Endodermal cell (in vitro differentiated cells): ENCODE measurements at regions not wholly inside any gene's neighbourhood (a gene's known extent, or its start where the extent isn't known, plus 50 kb on each side); places are given as distances from the start of the nearest gene placed in this dataset.

ENCODE experiments used
- DNase-seq: peaks from one replicate; pipeline ENCODE4 v3.0.0-alpha.2; 2017
- H3K27ac ChIP-seq: 2 replicates; pipeline ENCODE4 v1.5.1; 2013; ENCODE audit warnings: mild to moderate bottlenecking, low read depth, low read length, moderate library complexity
- H3K27me3 ChIP-seq: 2 replicates; pipeline ENCODE4 v1.6.1; 2013; ENCODE audit warnings: mild to moderate bottlenecking, low read length, moderate library complexity; ENCODE audit not compliant: insufficient read depth, control insufficient read depth, poor library complexity, severe bottlenecking
- H3K36me3 ChIP-seq: 2 replicates; pipeline ENCODE4 v1.7.0; 2013; ENCODE audit warnings: mild to moderate bottlenecking, low read length, moderate library complexity; ENCODE audit not compliant: control insufficient read depth, insufficient read depth
- H3K4me1 ChIP-seq: one replicate; pipeline ENCODE4 v1.7.0; 2013; ENCODE audit warnings: low read length; ENCODE audit not compliant: control insufficient read depth, insufficient read depth
- H3K4me3 ChIP-seq: 2 replicates; pipeline ENCODE4 v1.5.1; 2013; ENCODE audit warnings: mild to moderate bottlenecking, low read length, moderate library complexity
- H3K9ac ChIP-seq: 2 replicates; pipeline ENCODE4 v1.6.1; 2013; ENCODE audit warnings: mild to moderate bottlenecking, low read length, moderate library complexity; ENCODE audit not compliant: poor library complexity, severe bottlenecking; ENCODE audit errors: extremely low read depth
- H3K9me3 ChIP-seq: 2 replicates; pipeline ENCODE4 v1.6.1; 2013; ENCODE audit warnings: mild to moderate bottlenecking, low read length, moderate library complexity; ENCODE audit not compliant: control insufficient read depth
- H3K27ac Mint-ChIP-seq: 2 replicates; pipeline ENCODE4 v1.8.0; 2020; ENCODE audit warnings: mixed read lengths
- H3K27me3 Mint-ChIP-seq: 2 replicates; pipeline ENCODE4 v1.8.0; 2021; ENCODE audit warnings: mild to moderate bottlenecking, mixed read lengths; ENCODE audit not compliant: insufficient read depth
- H3K36me3 Mint-ChIP-seq: 2 replicates; pipeline ENCODE4 v1.8.0; 2020; ENCODE audit warnings: low read depth, mixed read lengths
- H3K4me1 Mint-ChIP-seq: 2 replicates; pipeline ENCODE4 v1.8.0; 2020; ENCODE audit warnings: mixed read lengths
- H3K4me3 Mint-ChIP-seq: 2 replicates; pipeline ENCODE4 v1.8.0; 2020; ENCODE audit warnings: mild to moderate bottlenecking, moderate library complexity, mixed read lengths
- H3K9me3 Mint-ChIP-seq: 2 replicates; pipeline ENCODE4 v1.8.0; 2020; ENCODE audit warnings: mild to moderate bottlenecking, mixed read lengths
- CTCF ChIP-seq: fragments of 200-600 bp; sonication (generic); conservative IDR thresholded peaks from 2 replicates; pipeline ENCODE4 v1.5.0; 2021; ENCODE audit warnings: antibody characterized with exemption, mild to moderate bottlenecking
- WGBS, 2 experiments: methylation state at CpG; one replicate each; pipeline versions ENCODE4 v1.1.5 to v1.1.7; 2013; ENCODE audit warnings: missing lambda C conversion rate in 2 of 2, mixed read lengths in 1 of 2; ENCODE audit not compliant: insufficient coverage in 1 of 2, insufficient read length in 1 of 2; 5-methylcytosine and 5-hydroxymethylcytosine counted together

DNA sequence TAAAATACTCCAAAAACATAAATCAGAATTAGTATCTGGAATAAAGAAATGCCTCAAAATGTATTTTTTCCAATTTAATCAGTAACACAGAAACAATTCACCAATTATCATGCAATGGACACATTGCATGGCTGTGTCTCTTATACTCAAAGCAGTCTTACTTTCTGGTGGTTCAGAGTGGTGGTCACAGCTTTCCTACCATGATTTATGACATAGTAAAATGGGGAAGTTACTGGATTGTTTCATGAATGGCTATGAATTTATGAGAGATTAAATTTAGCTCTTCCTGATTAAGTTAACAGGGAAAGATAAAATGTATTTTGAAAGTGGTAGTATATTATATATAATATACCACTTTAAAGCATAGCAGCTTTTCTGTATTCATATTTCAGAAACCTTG is 331.5 kb upstream of the MAP3K7 start:
- H3K36me3 Mint-ChIP-seq = peaks cover 10% of the 10 kb centered on the region
- Histone ChIP-seq H3K4me3 (no peak overlapping the region), H3K9ac (no peak overlapping the region), H3K27me3 (no peaks in the 10 kb centered on the region), H3K36me3 (no peaks in the 10 kb centered on the region), H3K27ac (no peak overlapping the region), H3K4me1 (no peaks in the 10 kb centered on the region), H3K9me3 (peaks cover 27% of the 10 kb centered on the region)
- H3K27ac Mint-ChIP-seq = no peak overlapping the region
- no peak for DNase-seq
- peaks cover 32% of the 10 kb centered on the region for H3K9me3 Mint-ChIP-seq
- no peaks in the 10 kb centered on the region for H3K4me1 Mint-ChIP-seq
- H3K27me3 Mint-ChIP-seq = no peaks in the 10 kb centered on the region
- no peak overlapping the region for H3K4me3 Mint-ChIP-seq
- no peak for TF ChIP-seq CTCF

DNA sequence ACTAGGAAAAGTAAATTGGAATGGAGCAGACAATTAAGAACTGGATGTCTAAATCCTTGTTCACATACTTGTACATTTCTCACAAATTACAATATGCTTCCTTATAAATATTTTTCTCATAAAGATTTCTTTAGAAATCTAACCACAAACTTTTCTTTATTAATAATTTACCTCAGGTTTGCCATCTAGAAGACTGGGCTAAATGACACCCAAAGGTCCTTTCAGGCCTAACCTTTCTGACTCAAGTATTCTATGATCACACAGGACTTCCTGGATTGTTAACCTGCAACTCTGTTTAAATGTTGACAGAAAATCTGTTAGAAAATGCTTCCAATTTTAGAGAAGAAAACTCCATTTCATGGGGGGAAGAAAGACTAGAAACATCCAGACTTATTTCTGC is 330.5 kb upstream of the MAP3K7 start:
- no peaks in the 10 kb centered on the region for H3K36me3 ChIP-seq
- Mint-ChIP-seq H3K9me3 (peaks cover 32% of the 10 kb centered on the region), H3K27me3 (no peaks in the 10 kb centered on the region), H3K4me3 (no peak overlapping the region), H3K4me1 (no peaks in the 10 kb centered on the region), H3K36me3 (peaks cover 10% of the 10 kb centered on the region), H3K27ac (no peak overlapping the region)
- H3K27ac ChIP-seq = no peak overlapping the region
- H3K9me3 ChIP-seq = peaks cover 27% of the 10 kb centered on the region
- H3K4me3 ChIP-seq = no peak overlapping the region
- no peaks in the 10 kb centered on the region for H3K27me3 ChIP-seq
- no peak overlapping the region for H3K9ac ChIP-seq
- TF ChIP-seq CTCF = no peak
- H3K4me1 ChIP-seq = no peaks in the 10 kb centered on the region
- no peak for DNase-seq

DNA sequence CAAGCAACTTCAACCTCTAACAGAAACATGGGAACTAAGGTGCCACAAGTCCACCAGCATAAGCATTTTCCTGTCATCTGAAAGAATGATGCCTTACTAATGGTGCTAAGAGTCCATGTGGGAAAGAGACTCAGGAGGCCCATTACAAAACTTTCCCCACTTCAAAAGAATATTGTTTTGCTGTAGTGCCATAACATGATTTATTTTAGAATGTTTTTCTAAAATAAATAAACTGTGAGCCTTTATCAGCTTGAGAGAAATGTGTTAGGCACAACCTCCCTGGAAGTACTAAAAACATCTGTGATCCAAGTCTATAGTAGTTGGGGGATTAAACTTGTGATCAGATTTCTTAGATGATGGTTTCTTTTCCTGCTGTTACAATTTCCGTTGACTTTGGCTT is 330.1 kb upstream of the MAP3K7 start:
- Histone ChIP-seq H3K27me3 (no peaks in the 10 kb centered on the region), H3K4me3 (no peak overlapping the region), H3K9ac (no peak overlapping the region), H3K36me3 (no peaks in the 10 kb centered on the region), H3K9me3 (peaks cover 27% of the 10 kb centered on the region), H3K27ac (no peak overlapping the region), H3K4me1 (no peaks in the 10 kb centered on the region)
- DNase-seq = no peak
- peaks cover 32% of the 10 kb centered on the region for H3K9me3 Mint-ChIP-seq
- peaks cover 10% of the 10 kb centered on the region for H3K36me3 Mint-ChIP-seq
- no peaks in the 10 kb centered on the region for H3K4me1 Mint-ChIP-seq
- no peaks in the 10 kb centered on the region for H3K27me3 Mint-ChIP-seq
- 83% methylated on average over 1 of the region's 1 CpG; no CpG with 5 or more reads in 1 of the 2 experiments for WGBS, 2 experiments
- no peak for TF ChIP-seq CTCF
- no peak overlapping the region for H3K27ac Mint-ChIP-seq
- no peak overlapping the region for H3K4me3 Mint-ChIP-seq
